ENCODE measurements at regions not wholly inside any gene's neighbourhood (a gene's known extent, or its start where the extent isn't known, plus 50 kb on each side); places are given as distances from the start of the nearest gene placed in this dataset.

DNA sequence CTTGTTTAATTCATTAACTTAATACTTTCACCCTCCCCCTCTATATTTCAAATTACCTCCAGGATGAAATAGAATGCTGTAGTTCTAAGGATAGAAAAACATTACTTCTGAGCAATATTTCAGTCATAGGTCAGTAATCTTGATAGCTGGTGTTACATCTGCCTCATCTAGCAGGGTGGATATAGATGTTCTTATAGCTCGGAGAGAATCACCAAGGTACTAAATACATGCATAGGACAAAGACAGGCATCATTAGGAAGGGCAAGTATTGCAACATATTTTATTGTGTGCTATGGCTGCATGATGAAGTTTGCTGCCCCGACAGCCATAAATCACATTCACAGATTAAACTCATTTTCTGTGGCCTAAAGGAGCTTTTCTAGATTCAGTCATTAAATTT is 601.0 kb downstream of the FGF9 start:
- Histone ChIP-seq H3K27me3 (no peaks in the 10 kb centered on the region), H3K9me3 (no peaks in the 10 kb centered on the region), H3K4me3 (no peak overlapping the region), H3K4me1 (no peaks in the 10 kb centered on the region), H3K36me3 (no peaks in the 10 kb centered on the region), H3K27ac (no peak overlapping the region)
- TF ChIP-seq POLR2A (IDR thresholded peaks at IDR 0.05) (no peak), POLR2AphosphoS5 (IDR thresholded peaks at IDR 0.05) (no peak), EP300 (IDR thresholded peaks at IDR 0.05) (no peak)
- TF ChIP-seq, protein P1, sequence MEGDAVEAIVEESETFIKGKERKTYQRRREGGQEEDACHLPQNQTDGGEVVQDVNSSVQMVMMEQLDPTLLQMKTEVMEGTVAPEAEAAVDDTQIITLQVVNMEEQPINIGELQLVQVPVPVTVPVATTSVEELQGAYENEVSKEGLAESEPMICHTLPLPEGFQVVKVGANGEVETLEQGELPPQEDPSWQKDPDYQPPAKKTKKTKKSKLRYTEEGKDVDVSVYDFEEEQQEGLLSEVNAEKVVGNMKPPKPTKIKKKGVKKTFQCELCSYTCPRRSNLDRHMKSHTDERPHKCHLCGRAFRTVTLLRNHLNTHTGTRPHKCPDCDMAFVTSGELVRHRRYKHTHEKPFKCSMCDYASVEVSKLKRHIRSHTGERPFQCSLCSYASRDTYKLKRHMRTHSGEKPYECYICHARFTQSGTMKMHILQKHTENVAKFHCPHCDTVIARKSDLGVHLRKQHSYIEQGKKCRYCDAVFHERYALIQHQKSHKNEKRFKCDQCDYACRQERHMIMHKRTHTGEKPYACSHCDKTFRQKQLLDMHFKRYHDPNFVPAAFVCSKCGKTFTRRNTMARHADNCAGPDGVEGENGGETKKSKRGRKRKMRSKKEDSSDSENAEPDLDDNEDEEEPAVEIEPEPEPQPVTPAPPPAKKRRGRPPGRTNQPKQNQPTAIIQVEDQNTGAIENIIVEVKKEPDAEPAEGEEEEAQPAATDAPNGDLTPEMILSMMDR (IDR thresholded peaks at IDR 0.05): no peak
- WGBS, 2 donors (ENCODE audit: low coverage in 1 of 2): 90 to 100% methylated on average over 1 to 2 of the region's 2 CpGs
- ATAC-seq: no peak

DNA sequence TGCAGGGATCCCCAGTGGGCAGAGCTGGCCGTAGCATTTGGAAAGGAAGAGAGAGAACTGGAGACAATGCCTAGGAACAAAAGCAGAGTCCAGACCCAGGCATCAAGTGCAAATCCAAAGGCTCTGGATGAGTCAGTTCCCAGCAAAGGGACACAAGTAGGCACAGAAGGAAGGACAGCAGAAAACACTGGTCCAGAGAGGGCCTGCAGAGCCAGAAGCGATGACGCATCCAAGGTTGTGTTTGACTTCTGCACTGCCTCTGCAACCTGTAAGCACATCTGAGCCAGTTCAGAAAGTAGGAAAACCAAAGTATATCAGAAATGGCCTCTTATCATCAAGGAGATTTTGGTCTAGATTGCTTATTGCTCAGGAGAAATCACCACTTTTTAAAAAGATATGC is 604.5 kb downstream of the FGF9 start:
- Histone ChIP-seq H3K4me3 (no peak overlapping the region), H3K4me1 (no peaks in the 10 kb centered on the region), H3K27ac (no peak overlapping the region), H3K9me3 (no peaks in the 10 kb centered on the region), H3K27me3 (no peaks in the 10 kb centered on the region), H3K36me3 (no peaks in the 10 kb centered on the region)
- 92 to 100% methylated on average over 2 to 3 of the region's 3 CpGs for WGBS, 2 donors (ENCODE audit: low coverage in 1 of 2)
- no peak for ATAC-seq
- TF ChIP-seq, protein P1 (IDR thresholded peaks at IDR 0.05): no peak
- no peak for TF ChIP-seq EP300 (IDR thresholded peaks at IDR 0.05)
- no peak for TF ChIP-seq POLR2A (IDR thresholded peaks at IDR 0.05)
- no peak for TF ChIP-seq POLR2AphosphoS5 (IDR thresholded peaks at IDR 0.05)

DNA sequence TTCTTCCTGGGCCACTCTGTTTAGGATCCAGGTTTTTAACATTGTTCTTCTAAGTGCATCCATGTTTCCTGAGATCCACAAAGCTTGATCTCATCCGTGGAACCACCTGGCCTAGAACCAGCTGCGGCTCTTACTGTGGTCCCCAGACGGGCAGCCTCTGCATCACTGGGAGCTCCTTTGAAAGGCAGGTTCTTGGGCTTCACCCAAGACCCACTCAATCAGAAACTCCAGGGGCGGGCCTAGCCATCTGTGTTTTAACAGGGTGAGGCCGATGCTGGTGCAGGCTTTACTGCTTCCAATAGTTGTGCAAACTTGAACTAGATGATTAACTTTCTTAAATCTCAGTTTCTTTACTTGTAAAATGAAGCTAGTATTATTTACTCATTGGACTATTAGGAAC is 605.7 kb downstream of the FGF9 start:
- Histone ChIP-seq H3K27me3 (no peaks in the 10 kb centered on the region), H3K4me1 (no peaks in the 10 kb centered on the region), H3K9me3 (no peaks in the 10 kb centered on the region), H3K36me3 (no peaks in the 10 kb centered on the region), H3K27ac (no peak overlapping the region), H3K4me3 (no peak overlapping the region)
- 73 to 83% methylated on average over 2 to 3 of the region's 5 CpGs for WGBS, 2 donors (ENCODE audit: low coverage in 1 of 2)
- TF ChIP-seq, protein P1 (IDR thresholded peaks at IDR 0.05): no peak
- TF ChIP-seq POLR2AphosphoS5 (IDR thresholded peaks at IDR 0.05) (no peak), EP300 (IDR thresholded peaks at IDR 0.05) (no peak)
- ATAC-seq: no peak

DNA sequence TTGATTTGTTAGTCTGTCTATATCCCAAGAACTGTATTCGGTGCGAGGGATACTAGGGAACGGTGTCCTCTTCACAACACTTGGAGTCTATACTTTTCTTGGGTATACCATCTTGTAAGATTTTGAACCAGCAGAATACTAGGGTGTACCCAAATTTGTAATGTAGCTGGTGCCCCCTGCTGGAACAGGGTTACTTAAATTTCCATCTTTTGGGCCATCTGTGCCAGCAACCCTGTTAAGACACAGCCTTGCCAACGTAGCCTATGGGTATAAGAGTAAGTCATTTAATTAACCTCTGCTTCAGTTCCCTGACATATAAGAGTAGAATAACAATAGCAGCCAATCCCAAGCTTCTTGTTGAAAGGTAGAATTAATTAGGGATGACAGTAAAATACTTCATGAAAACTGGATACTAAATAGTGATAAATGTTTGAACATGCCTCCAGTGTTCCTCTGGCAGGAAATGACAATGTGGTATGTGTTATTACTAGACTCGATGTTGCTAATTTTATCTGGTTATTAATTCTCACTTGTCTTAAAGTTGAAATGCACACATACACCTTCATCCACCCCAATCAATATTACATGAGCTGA is 607.6 kb downstream of the FGF9 start:
- no peak for ATAC-seq
- WGBS, 2 donors (ENCODE audit: low coverage in 1 of 2): 29 to 43% methylated on average over 3 to 5 of the region's 5 CpGs
- TF ChIP-seq, protein P1 (IDR thresholded peaks at IDR 0.05): peak in 3 of 4 experiments; percentile 32 to 41 (median 34)
- no peak for TF ChIP-seq POLR2AphosphoS5 (IDR thresholded peaks at IDR 0.05)
- H3K27ac ChIP-seq: no peak overlapping the region
- H3K36me3 ChIP-seq: no peaks in the 10 kb centered on the region
- no peak overlapping the region for H3K4me3 ChIP-seq
- no peaks in the 10 kb centered on the region for H3K4me1 ChIP-seq
- H3K9me3 ChIP-seq: no peaks in the 10 kb centered on the region
- H3K27me3 ChIP-seq: no peaks in the 10 kb centered on the region

DNA sequence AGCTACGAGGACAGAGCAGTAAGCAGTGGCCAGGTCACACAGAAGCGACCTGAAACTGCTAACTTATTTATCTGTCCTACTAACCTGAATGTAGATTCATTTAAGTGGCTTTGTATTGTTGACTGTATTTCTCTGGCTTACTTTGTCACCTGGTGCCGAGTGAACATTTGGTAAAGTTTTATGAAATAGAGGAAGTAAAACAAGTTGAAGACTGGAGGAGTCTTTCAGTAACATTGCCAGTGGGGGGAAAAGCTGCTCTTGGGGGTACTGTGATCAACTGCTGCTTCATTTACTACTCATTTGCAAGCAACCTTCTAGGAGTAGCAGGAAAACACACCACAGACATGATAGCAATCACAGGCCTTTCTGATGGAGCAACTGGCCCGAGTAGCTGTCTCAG is 615.0 kb downstream of the FGF9 start:
- Histone ChIP-seq H3K27ac (no peak overlapping the region), H3K36me3 (no peaks in the 10 kb centered on the region), H3K4me1 (no peaks in the 10 kb centered on the region), H3K4me3 (no peak overlapping the region), H3K27me3 (no peaks in the 10 kb centered on the region), H3K9me3 (no peaks in the 10 kb centered on the region)
- ATAC-seq: no peak
- 87 to 93% methylated on average over 3 to 4 of the region's 4 CpGs for WGBS, 2 donors (ENCODE audit: low coverage in 1 of 2)
- TF ChIP-seq POLR2AphosphoS5 (IDR thresholded peaks at IDR 0.05) (no peak), EP300 (IDR thresholded peaks at IDR 0.05) (no peak)

Measured in gastroesophageal sphincter (tissue), 4 donors.